ENCODE measurements at regions not wholly inside any gene's neighbourhood (a gene's known extent, or its start where the extent isn't known, plus 50 kb on each side); places are given as distances from the start of the nearest gene placed in this dataset.

GRCh38 chr11:15910761-15911160 lies 445.6 kb downstream of the SOX6 start:
- no peak overlapping the region for H3K4me3 ChIP-seq (replicated peaks in 1 of 3; ENCODE audit: insufficient read depth in 1 of 3, low read depth in 2 of 3, low read length in 3 of 3)
- DNase-seq (ENCODE audit: low spot score) (no peak), FAIRE-seq (no peak), ATAC-seq (no peak)
- no peaks in the 10 kb centered on the region for H3K79me2 ChIP-seq (ENCODE audit: insufficient read depth, low read length)
- in situ Hi-C loops (cut with HindIII; ENCODE audit: extremely low pct_ligation_motif_present, low pct_unique_long_range_greater_than_20kb) (no loop called here), intact Hi-C loops (cut with micrococcal nuclease; ENCODE audit: unreplicated experiment) (no loop called here)
- no peak overlapping the region for H3K4me2 ChIP-seq (ENCODE audit: low read depth, low read length)
- no peaks in the 10 kb centered on the region for H3K9me3 ChIP-seq (ENCODE audit: low read length)
- no peak overlapping the region for H3K27ac ChIP-seq (ENCODE audit: extremely low read length, insufficient read depth, low read length)
- ChIA-PET POLR2A (no interaction called here), CTCF (ENCODE audit: low intra/inter-chr PET ratio, low total read pairs) (no interaction called here)
- H3K36me3 ChIP-seq (replicated peaks in 1 of 2; ENCODE audit: control insufficient read depth in 1 of 2, insufficient read depth in 2 of 2, low read length in 2 of 2) = no peaks in the 10 kb centered on the region
- H3K9ac ChIP-seq (ENCODE audit: insufficient read depth, low read depth, low read length) = no peak overlapping the region
- no peaks in the 10 kb centered on the region for H4K20me1 ChIP-seq (ENCODE audit: insufficient read depth, low read length)
- H3K4me1 ChIP-seq (ENCODE audit: insufficient read depth, low read length) = no peaks in the 10 kb centered on the region
- no peak overlapping the region for H2AFZ ChIP-seq (ENCODE audit: low read length)
- 89% methylated on average over 7 of the region's 7 CpGs for WGBS (ENCODE audit: low lambda C conversion rate)
- TF ChIP-seq ATF7-NPFF (CRISPR knock-in tag; IDR thresholded peaks at IDR 0.05; ENCODE audit: low read depth) = no peak
- no peak for TF ChIP-seq CHD4 (IDR thresholded peaks at IDR 0.05; ENCODE audit: borderline replicate concordance, low read length)
- no peak for TF ChIP-seq ETS1 (CRISPR knock-in tag; IDR thresholded peaks at IDR 0.05)
- no peak for TF ChIP-seq ZNF766 (CRISPR knock-in tag; IDR thresholded peaks at IDR 0.05; ENCODE audit: borderline replicate concordance)
- TF ChIP-seq, protein P1, sequence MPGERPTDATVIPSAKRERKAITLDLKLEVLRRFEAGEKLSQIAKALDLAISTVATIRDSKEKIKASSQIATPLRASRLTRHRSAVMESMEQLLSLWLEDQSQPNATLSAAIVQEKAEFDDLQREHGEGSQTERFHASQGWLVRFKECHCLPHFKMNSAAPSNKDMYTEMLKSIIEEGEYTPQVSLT (CRISPR knock-in tag; IDR thresholded peaks at IDR 0.05; ENCODE audit: borderline replicate concordance, low read depth) = no peak
- no peak for TF ChIP-seq HNF1B (CRISPR knock-in tag; IDR thresholded peaks at IDR 0.05)
- no peak for TF ChIP-seq ZNF564 (CRISPR knock-in tag; IDR thresholded peaks at IDR 0.05)
- TF ChIP-seq SMARCC2 (IDR thresholded peaks at IDR 0.05) = no peak
- TF ChIP-seq ZNF3 (CRISPR knock-in tag; IDR thresholded peaks at IDR 0.05) = no peak
- TF ChIP-seq RARG (CRISPR knock-in tag; IDR thresholded peaks at IDR 0.05; ENCODE audit: low read depth) = no peak
- TF ChIP-seq ZNF644 (CRISPR knock-in tag; IDR thresholded peaks at IDR 0.05; ENCODE audit: low read depth) = no peak
- H3K27me3 ChIP-seq (ENCODE audit: control insufficient read depth in 1 of 2, insufficient read depth in 2 of 2, low read length in 2 of 2) = peaks cover 0 to 10% of the 10 kb centered on the region in 2 experiments; a peak in 2 of 5 replicates
- no TSS peak for BruUV-seq (replicated peaks)
